DOHH2 (cell line): ENCODE measurements at regions not wholly inside any gene's neighbourhood (a gene's known extent, or its start where the extent isn't known, plus 50 kb on each side); places are given as distances from the start of the nearest gene placed in this dataset.

ENCODE experiments used
- H3F3A ChIP-seq: fragments of 200-600 bp; sonication (generic), shearing (Covaris generic); 2 replicates; pipeline ENCODE4 v1.6.0; 2016; ENCODE audit warnings: antibody characterized with exemption, mild to moderate bottlenecking; ENCODE audit not compliant: control insufficient read depth, insufficient read depth
- H3K27ac ChIP-seq: fragments of 200-600 bp; sonication (generic); 2 replicates; pipeline ENCODE4 v1.5.1; 2014; ENCODE audit warnings: low read depth, mild to moderate bottlenecking, low read length, moderate library complexity
- H3K27me3 ChIP-seq: fragments of 200-600 bp; sonication (generic); 2 replicates; pipeline ENCODE4 v1.6.1; 2014; ENCODE audit warnings: mild to moderate bottlenecking, low read length, mixed read lengths; ENCODE audit not compliant: control insufficient read depth
- H3K36me3 ChIP-seq: fragments of 200-600 bp; sonication (generic); 2 replicates; pipeline ENCODE4 v1.6.1; 2014; ENCODE audit warnings: mild to moderate bottlenecking, low read length, moderate library complexity, mixed read lengths; ENCODE audit not compliant: control insufficient read depth
- H3K4me1 ChIP-seq: fragments of 200-600 bp; sonication (generic); 2 replicates; pipeline ENCODE4 v1.6.1; 2014; ENCODE audit warnings: mild to moderate bottlenecking, low read length, mixed read lengths; ENCODE audit not compliant: control insufficient read depth
- H3K4me2 ChIP-seq: fragments of 200-600 bp; sonication (generic); 2 replicates; pipeline ENCODE4 v1.6.0; 2014; ENCODE audit warnings: mild to moderate bottlenecking, low read length, moderate library complexity
- H3K4me3 ChIP-seq: fragments of 200-600 bp; sonication (generic); 2 replicates; pipeline ENCODE4 v1.5.1; 2014; ENCODE audit warnings: mild to moderate bottlenecking, low read length, mixed read lengths
- H3K79me2 ChIP-seq: fragments of 200-600 bp; sonication (generic); 2 replicates; pipeline ENCODE4 v1.6.1; 2014; ENCODE audit warnings: mild to moderate bottlenecking, low read length, mixed read lengths; ENCODE audit not compliant: control insufficient read depth
- H3K9me2 ChIP-seq: fragments of 200-600 bp; sonication (generic); replicated peaks from 2 replicates; pipeline ENCODE4 v1.6.1; 2014; ENCODE audit warnings: mild to moderate bottlenecking, low read length, mixed read lengths; ENCODE audit not compliant: control insufficient read depth
- H3K9me3 ChIP-seq: fragments of 200-600 bp; sonication (generic); 2 replicates; pipeline ENCODE4 v1.6.1; 2014; ENCODE audit warnings: antibody characterized with exemption, low read length, mixed read lengths; ENCODE audit not compliant: control insufficient read depth, insufficient read depth
- H4K20me1 ChIP-seq: fragments of 200-600 bp; sonication (generic); 2 replicates; pipeline ENCODE4 v1.6.0; 2014; ENCODE audit warnings: low read depth, mild to moderate bottlenecking, antibody characterized with exemption, low read length, moderate library complexity; ENCODE audit not compliant: control insufficient read depth, insufficient read depth
- EZH2phosphoT487 ChIP-seq: fragments of 200-600 bp; sonication (generic); IDR thresholded peaks from 2 replicates; pipeline ENCODE4 v1.6.1; 2017; ENCODE audit warnings: borderline replicate concordance, mild to moderate bottlenecking, antibody characterized with exemption, low read length, moderate library complexity, mixed read lengths
- TF ChIP-seq, protein P1 (sequence below): fragments of 200-600 bp; sonication (generic); IDR thresholded peaks from one replicate; pipeline ENCODE4 v1.5.1; 2014; ENCODE audit warnings: antibody characterized with exemption, mild to moderate bottlenecking, low read depth, low read length; ENCODE audit not compliant: poor library complexity, severe bottlenecking

- Histone ChIP-seq H3K36me3 (no peaks in the 10 kb centered on the region), H4K20me1 (no peaks in the 10 kb centered on the region), H3K27ac (no peak overlapping the region), H3K4me3 (no peak overlapping the region), H3K79me2 (no peaks in the 10 kb centered on the region), H3K9me2 (no peaks in the 10 kb centered on the region), H3K4me2 (no peak overlapping the region), H3K4me1 (no peaks in the 10 kb centered on the region), H3K27me3 (no peaks in the 10 kb centered on the region; the same call in 1 of the 2 replicates), H3K9me3 (peaks cover 7% of the 10 kb centered on the region), H3F3A (no peaks in the 10 kb centered on the region)
- TF ChIP-seq, protein P1, sequence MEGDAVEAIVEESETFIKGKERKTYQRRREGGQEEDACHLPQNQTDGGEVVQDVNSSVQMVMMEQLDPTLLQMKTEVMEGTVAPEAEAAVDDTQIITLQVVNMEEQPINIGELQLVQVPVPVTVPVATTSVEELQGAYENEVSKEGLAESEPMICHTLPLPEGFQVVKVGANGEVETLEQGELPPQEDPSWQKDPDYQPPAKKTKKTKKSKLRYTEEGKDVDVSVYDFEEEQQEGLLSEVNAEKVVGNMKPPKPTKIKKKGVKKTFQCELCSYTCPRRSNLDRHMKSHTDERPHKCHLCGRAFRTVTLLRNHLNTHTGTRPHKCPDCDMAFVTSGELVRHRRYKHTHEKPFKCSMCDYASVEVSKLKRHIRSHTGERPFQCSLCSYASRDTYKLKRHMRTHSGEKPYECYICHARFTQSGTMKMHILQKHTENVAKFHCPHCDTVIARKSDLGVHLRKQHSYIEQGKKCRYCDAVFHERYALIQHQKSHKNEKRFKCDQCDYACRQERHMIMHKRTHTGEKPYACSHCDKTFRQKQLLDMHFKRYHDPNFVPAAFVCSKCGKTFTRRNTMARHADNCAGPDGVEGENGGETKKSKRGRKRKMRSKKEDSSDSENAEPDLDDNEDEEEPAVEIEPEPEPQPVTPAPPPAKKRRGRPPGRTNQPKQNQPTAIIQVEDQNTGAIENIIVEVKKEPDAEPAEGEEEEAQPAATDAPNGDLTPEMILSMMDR = no peak
- no peak for TF ChIP-seq EZH2phosphoT487
Observed at GRCh38 chr2:522776-523175, 154.4 kb downstream of the TMEM18 start.

DNA sequence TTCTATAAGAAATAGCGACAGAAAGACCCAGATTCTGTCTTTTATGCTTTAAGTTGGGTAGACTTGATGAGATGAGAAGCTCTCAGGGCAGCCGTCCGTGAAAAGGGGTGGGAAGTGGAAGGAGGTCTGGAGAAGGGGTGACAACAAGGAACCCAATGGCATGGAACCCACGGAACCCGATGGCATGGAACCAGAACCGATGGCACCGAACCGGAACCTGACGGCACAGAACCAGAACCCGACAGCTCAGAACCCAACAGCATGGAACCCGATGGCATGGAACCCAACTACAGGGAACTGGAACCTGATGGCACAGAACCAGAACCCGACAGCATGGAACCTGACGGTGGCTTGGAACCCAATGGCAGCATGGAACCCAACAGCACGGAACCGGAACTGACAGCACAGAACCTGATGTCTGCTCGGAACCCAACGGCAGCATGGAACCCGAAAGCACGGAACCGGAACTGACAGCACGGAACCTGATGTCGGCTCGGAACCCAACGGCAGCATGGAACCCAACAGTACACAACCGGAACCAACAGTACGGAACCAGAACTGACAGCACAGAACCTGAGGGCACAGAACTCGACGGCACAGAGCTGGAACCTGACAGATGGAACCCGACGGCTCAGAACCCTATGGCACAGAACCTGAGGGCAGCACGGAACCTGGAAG, 155.2 kb downstream of the TMEM18 start:
- Histone ChIP-seq H3K36me3 (no peaks in the 10 kb centered on the region), H4K20me1 (no peaks in the 10 kb centered on the region), H3K9me2 (no peaks in the 10 kb centered on the region), H3K4me1 (no peaks in the 10 kb centered on the region), H3K27me3 (no peaks in the 10 kb centered on the region; the same call in 1 of the 2 replicates), H3K27ac (no peak overlapping the region), H3F3A (no peaks in the 10 kb centered on the region), H3K9me3 (peaks cover 7% of the 10 kb centered on the region), H3K4me2 (no peak overlapping the region), H3K4me3 (no peak overlapping the region), H3K79me2 (no peaks in the 10 kb centered on the region)
- no peak for TF ChIP-seq EZH2phosphoT487
- TF ChIP-seq, protein P1 = no peak

- Histone ChIP-seq H3K9me2 (no peaks in the 10 kb centered on the region), H3F3A (no peaks in the 10 kb centered on the region), H3K27me3 (no peaks in the 10 kb centered on the region; the same call in 1 of the 2 replicates), H3K9me3 (peaks cover 7% of the 10 kb centered on the region), H3K4me2 (no peak overlapping the region), H3K4me3 (no peak overlapping the region), H3K27ac (no peak overlapping the region), H3K36me3 (no peaks in the 10 kb centered on the region), H3K79me2 (no peaks in the 10 kb centered on the region), H3K4me1 (no peaks in the 10 kb centered on the region), H4K20me1 (no peaks in the 10 kb centered on the region)
- TF ChIP-seq, protein P1 = no peak
- TF ChIP-seq EZH2phosphoT487 = no peak
Observed at GRCh38 chr2:520663-521340, 156.4 kb downstream of the TMEM18 start.
